Smooth muscle cell (in vitro differentiated cells): ENCODE measurements at regions not wholly inside any gene's neighbourhood (a gene's known extent, or its start where the extent isn't known, plus 50 kb on each side); places are given as distances from the start of the nearest gene placed in this dataset.
"Not testable (repeated sequence)": the region's sequence is repeated elsewhere in the genome, so short reads cannot be mapped to it uniquely, and the experiment has no call there.

Experiments
- DNase-seq: peaks from one replicate; lab custom pipeline; 2025; ENCODE audit not compliant: unreplicated experiment; lab: John Stamatoyannopoulos, UW
- H2AFZ ChIP-seq: fragments of 200-600 bp; sonication (generic); 2 replicates; pipeline ENCODE4 v1.6.0; 2016; ENCODE audit warnings: antibody characterized with exemption, low read depth, mild to moderate bottlenecking
- H3F3A ChIP-seq: fragments of 200-600 bp; sonication (generic); 2 replicates; pipeline ENCODE4 v1.6.0; 2017; ENCODE audit warnings: antibody characterized with exemption, low read depth
- H3K27ac ChIP-seq: fragments of 200-600 bp; sonication (generic); 2 replicates; pipeline ENCODE4 v1.5.1; 2016; ENCODE audit warnings: low read depth, mild to moderate bottlenecking
- H3K27me3 ChIP-seq: fragments of 200-600 bp; sonication (generic); 2 replicates; pipeline ENCODE4 v1.6.1; 2016; ENCODE audit warnings: low read depth, mild to moderate bottlenecking
- H3K36me3 ChIP-seq: fragments of 200-600 bp; sonication (generic); 2 replicates; pipeline ENCODE4 v1.5.1; 2016; ENCODE audit warnings: low read depth
- H3K4me1 ChIP-seq: fragments of 200-600 bp; sonication (generic); 2 replicates; pipeline ENCODE4 v1.5.1; 2016; ENCODE audit warnings: low read depth
- H3K4me2 ChIP-seq: fragments of 200-600 bp; sonication (generic); 2 replicates; pipeline ENCODE4 v1.6.0; 2016; ENCODE audit warnings: mild to moderate bottlenecking
- H3K4me3 ChIP-seq: fragments of 200-600 bp; sonication (generic); 2 replicates; pipeline ENCODE4 v1.5.1; 2016; ENCODE audit warnings: mild to moderate bottlenecking
- H3K79me2 ChIP-seq: fragments of 200-600 bp; sonication (generic); 2 replicates; pipeline ENCODE4 v1.6.0; 2016; ENCODE audit warnings: low read depth, mild to moderate bottlenecking
- H3K9ac ChIP-seq: fragments of 200-600 bp; sonication (generic); 2 replicates; pipeline ENCODE4 v1.6.0; 2016; ENCODE audit warnings: low read depth
- H3K9me3 ChIP-seq: fragments of 200-600 bp; sonication (generic); replicated peaks from 2 replicates; pipeline ENCODE4 v1.5.1; 2016; ENCODE audit warnings: low read depth
- H4K20me1 ChIP-seq: fragments of 200-600 bp; sonication (generic); 2 replicates; pipeline ENCODE4 v1.6.0; 2016; ENCODE audit warnings: low read depth
- CTCF ChIP-seq: fragments of 200-600 bp; sonication (generic); IDR thresholded peaks from 2 replicates; pipeline ENCODE4 v1.5.1; 2017; ENCODE audit warnings: borderline replicate concordance, mild to moderate bottlenecking, antibody characterized with exemption; ENCODE audit not compliant: insufficient read depth, poor library complexity, severe bottlenecking
- WGBS: methylation state at CpG from one replicate; pipeline ENCODE4 v1.1.7; 2016; ENCODE audit warnings: low lambda C conversion rate; 5-methylcytosine and 5-hydroxymethylcytosine counted together

GRCh38 chr5:27450607-27451006 lies 412.2 kb upstream of the CDH9 start:
- Histone ChIP-seq H3F3A (no peaks in the 10 kb centered on the region), H3K36me3 (no peaks in the 10 kb centered on the region), H4K20me1 (no peaks in the 10 kb centered on the region), H3K9ac (no peak overlapping the region), H3K4me2 (no peak overlapping the region), H3K4me1 (no peaks in the 10 kb centered on the region), H3K4me3 (no peak overlapping the region), H3K27me3 (no peaks in the 10 kb centered on the region), H2AFZ (no peak overlapping the region), H3K79me2 (no peaks in the 10 kb centered on the region), H3K9me3 (no peaks in the 10 kb centered on the region), H3K27ac (no peak overlapping the region)
- no peak for DNase-seq
- TF ChIP-seq CTCF, result no peak
- 82% methylated on average over 3 of the region's 3 CpGs for WGBS

- not testable (repeated sequence) for DNase-seq, H3K27ac ChIP-seq, H3K27me3 ChIP-seq, H3K4me3 ChIP-seq, H3K79me2 ChIP-seq, H4K20me1 ChIP-seq, H2AFZ ChIP-seq, H3K4me1 ChIP-seq, H3K36me3 ChIP-seq, H3K9ac ChIP-seq, H3K9me3 ChIP-seq, H3F3A ChIP-seq, H3K4me2 ChIP-seq
- 85% methylated on average over 8 of the region's 20 CpGs for WGBS
These were observed 401.0 kb upstream of the CDH9 start for GRCh38 chr5:27439383-27439782.

- H3K27ac ChIP-seq, result no peak overlapping the region
- TF ChIP-seq CTCF, result no peak
- no peaks in the 10 kb centered on the region for H3F3A ChIP-seq
- H2AFZ ChIP-seq, result no peak overlapping the region
- H3K4me1 ChIP-seq, result no peaks in the 10 kb centered on the region
- no peaks in the 10 kb centered on the region for H3K79me2 ChIP-seq
- no peaks in the 10 kb centered on the region for H3K36me3 ChIP-seq
- DNase-seq, result no peak
- WGBS, result 49% methylated on average over 2 of the region's 2 CpGs
- H4K20me1 ChIP-seq, result no peaks in the 10 kb centered on the region
- H3K27me3 ChIP-seq, result no peaks in the 10 kb centered on the region
- H3K4me2 ChIP-seq, result peak overlapping the region; percentile 25
- H3K4me3 ChIP-seq, result no peak overlapping the region
- H3K9ac ChIP-seq, result no peak overlapping the region
- no peaks in the 10 kb centered on the region for H3K9me3 ChIP-seq
These were observed 399.3 kb upstream of the CDH9 start for GRCh38 chr5:27437594-27438200.

- no peaks in the 10 kb centered on the region for H3K27me3 ChIP-seq
- WGBS, result 73% methylated on average over 4 of the region's 4 CpGs
- no peaks in the 10 kb centered on the region for H3K79me2 ChIP-seq
- no peaks in the 10 kb centered on the region for H3K4me1 ChIP-seq
- H4K20me1 ChIP-seq, result no peaks in the 10 kb centered on the region
- no peak for TF ChIP-seq CTCF
- peak overlapping the region; percentile 15 for H3K4me2 ChIP-seq
- no peaks in the 10 kb centered on the region for H3K36me3 ChIP-seq
- no peak overlapping the region for H2AFZ ChIP-seq
- H3F3A ChIP-seq, result no peaks in the 10 kb centered on the region
- no peak for DNase-seq
- no peak overlapping the region for H3K9ac ChIP-seq
- no peaks in the 10 kb centered on the region for H3K9me3 ChIP-seq
- H3K27ac ChIP-seq, result peak overlapping the region; percentile 1
- H3K4me3 ChIP-seq, result no peak overlapping the region
These were observed 395.9 kb upstream of the CDH9 start for GRCh38 chr5:27434335-27434734.
